ENCODE measurements at regions not wholly inside any gene's neighbourhood (a gene's known extent, or its start where the extent isn't known, plus 50 kb on each side); places are given as distances from the start of the nearest gene placed in this dataset.

GRCh38 chr13:84380866-84381265 is 498.6 kb upstream of the SLITRK1 start:
- H3K27ac ChIP-seq (ENCODE audit: insufficient read depth, low read length), result no peak overlapping the region
- H2AFZ ChIP-seq (replicated peaks; ENCODE audit: low read length, poor library complexity), result no peak overlapping the region
- H4K8ac ChIP-seq (ENCODE audit: low read depth in 2 of 2, low read length in 2 of 2), result no peak overlapping the region
- no peak overlapping the region for H2BK120ac ChIP-seq (ENCODE audit: low read depth, low read length)
- H3K4me3 ChIP-seq (ENCODE audit: insufficient read depth, low read depth, low read length), result no peak overlapping the region
- in situ Hi-C loops (cut with MboI; ENCODE audit: low sequenced_read_pairs) (no loop called here), intact Hi-C loops (cut with micrococcal nuclease) (no loop called here), dilution Hi-C loops (cut with HindIII; ENCODE audit: low sequenced_read_pairs, unreplicated experiment) (no loop called here)
- H3K9me3 ChIP-seq (ENCODE audit: control insufficient read depth, insufficient read depth, low read length), result peaks cover 10% of the 10 kb centered on the region
- H3K9me1 ChIP-seq (ENCODE audit: insufficient read depth, low read length), result no peaks in the 10 kb centered on the region
- H2AK9ac ChIP-seq (replicated peaks; ENCODE audit: low read depth, low read length, poor library complexity), result no peak overlapping the region
- no peak overlapping the region for H2BK5ac ChIP-seq (ENCODE audit: low read depth, low read length, poor library complexity, severe bottlenecking)
- H4K5ac ChIP-seq (ENCODE audit: low read depth, low read length), result no peak overlapping the region
- POLR2A ChIA-PET (ENCODE audit: unreplicated experiment), result no interaction called here
- CTCF ChIA-PET, result no interaction called here
- H2AK5ac ChIP-seq (ENCODE audit: low read depth, low read length), result no peak overlapping the region
- DNase-seq (no peak), ATAC-seq (ENCODE audit: low read depth) (no peak)
- H4K20me1 ChIP-seq (ENCODE audit: insufficient read depth, low read length), result no peaks in the 10 kb centered on the region
- no peak overlapping the region for H3K18ac ChIP-seq (ENCODE audit: low read depth, low read length)
- no peaks in the 10 kb centered on the region for H3K79me1 ChIP-seq (ENCODE audit: low read depth in 1 of 2, low read length in 2 of 2)
- H3K9ac ChIP-seq (ENCODE audit: low read depth, low read length), result no peak overlapping the region
- H2BK15ac ChIP-seq (ENCODE audit: low read depth, low read length), result no peak overlapping the region
- H3K4me1 ChIP-seq (ENCODE audit: control insufficient read depth, insufficient read depth, low read length), result no peaks in the 10 kb centered on the region
- no peak overlapping the region for H3K14ac ChIP-seq (replicated peaks; ENCODE audit: low read depth, low read length)
- no peaks in the 10 kb centered on the region for H3K27me3 ChIP-seq (ENCODE audit: control insufficient read depth, insufficient read depth, low read length)
- H2BK20ac ChIP-seq (ENCODE audit: low read depth, low read length), result no peak overlapping the region
- no peak overlapping the region for H3K4me2 ChIP-seq (ENCODE audit: low read depth, low read length)
- TF ChIP-seq SMC3 (IDR thresholded peaks at IDR 0.05; ENCODE audit: low read depth, low read length) (no peak), RAD21 (IDR thresholded peaks at IDR 0.05; ENCODE audit: low read length) (no peak), MAFK (IDR thresholded peaks at IDR 0.05; ENCODE audit: low read depth, low read length) (no peak), NFE2L2 (IDR thresholded peaks at IDR 0.05; ENCODE audit: low read depth, low read length) (no peak), RFX5 (IDR thresholded peaks at IDR 0.05; ENCODE audit: low read depth, low read length) (no peak), CHD1 (IDR thresholded peaks at IDR 0.05; ENCODE audit: low read depth, low read length) (no peak), ELK1 (IDR thresholded peaks at IDR 0.05; ENCODE audit: borderline replicate concordance, low read depth, low read length) (no peak), MAZ (IDR thresholded peaks at IDR 0.05; ENCODE audit: borderline replicate concordance, low read depth, low read length) (no peak), CTCF (conservative IDR thresholded peaks at IDR 0.05; ENCODE audit: low read depth, low read length) (no peak), RCOR1 (IDR thresholded peaks at IDR 0.05; ENCODE audit: insufficient replicate concordance, low read length) (no peak), POLR2A (IDR thresholded peaks at IDR 0.05; ENCODE audit: low read depth, low read length) (no peak), BHLHE40 (IDR thresholded peaks at IDR 0.05; ENCODE audit: low read depth, low read length) (no peak), USF2 (IDR thresholded peaks at IDR 0.05; ENCODE audit: low read depth, low read length) (no peak), CEBPB (IDR thresholded peaks at IDR 0.05; ENCODE audit: low read depth, low read length) (no peak), FOS (IDR thresholded peaks at IDR 0.05; ENCODE audit: low read depth, low read length) (no peak), MXI1 (IDR thresholded peaks at IDR 0.05; ENCODE audit: borderline replicate concordance, low read depth, low read length) (no peak)
- H3K23ac ChIP-seq (ENCODE audit: low read depth, low read length), result no peak overlapping the region
- no TSS peak for BruUV-seq (replicated peaks)
- H3K4ac ChIP-seq (ENCODE audit: low read depth, low read length), result no peak overlapping the region
- no peaks in the 10 kb centered on the region for H3K36me3 ChIP-seq (ENCODE audit: control insufficient read depth, insufficient read depth, low read length)
- no peak overlapping the region for H4K91ac ChIP-seq (ENCODE audit: insufficient read depth, low read depth, low read length)
- no peak overlapping the region for H3K56ac ChIP-seq (ENCODE audit: extremely low read depth, insufficient read depth, low read length)
- no CpG with 5 or more reads among the region's 3 CpGs for WGBS, 2 experiments (ENCODE audit: extremely low coverage in 2 of 2, insufficient read length in 1 of 2)

Measured in IMR-90 (cell line).